ENCODE measurements at regions not wholly inside any gene's neighbourhood (a gene's known extent, or its start where the extent isn't known, plus 50 kb on each side); places are given as distances from the start of the nearest gene placed in this dataset.

- no peak for TF ChIP-seq CTCF (optimal IDR thresholded peaks at IDR 0.05 in 1 of 3, IDR thresholded peaks at IDR 0.05 in 1 of 3, conservative IDR thresholded peaks at IDR 0.05 in 1 of 3; ENCODE audit: extremely low read depth in 1 of 3, insufficient read depth in 2 of 3, low read length in 3 of 3)
- no peak for TF ChIP-seq EZH2 (IDR thresholded peaks at IDR 0.05; ENCODE audit: low read length)
- H3K36me3 ChIP-seq (ENCODE audit: control insufficient read depth in 2 of 2, extremely low read depth in 1 of 2, insufficient read depth in 2 of 2, low read length in 2 of 2): no peaks in the 10 kb centered on the region
- H3K79me2 ChIP-seq (ENCODE audit: control insufficient read depth, insufficient read depth, low read length): no peaks in the 10 kb centered on the region
- no peak overlapping the region for H2AFZ ChIP-seq (ENCODE audit: control insufficient read depth, low read length)
- FAIRE-seq (no peak), DNase-seq (ENCODE audit: low read depth, low spot score) (no peak)
- no peaks in the 10 kb centered on the region for H3K9me1 ChIP-seq (ENCODE audit: control insufficient read depth, extremely low read depth, insufficient read depth, low read length)
- no peaks in the 10 kb centered on the region for H3K9me3 ChIP-seq (ENCODE audit: control insufficient read depth, low read depth, low read length)
- H3K27me3 ChIP-seq (ENCODE audit: control insufficient read depth, extremely low read depth, insufficient read depth, low read length): peaks cover 3% of the 10 kb centered on the region
- dilution Hi-C loops (cut with MboI; ENCODE audit: extremely low pct_ligation_motif_present, low sequenced_read_pairs): no loop called here
- H4K20me1 ChIP-seq (ENCODE audit: control insufficient read depth, extremely low read depth, insufficient read depth, low read length): no peaks in the 10 kb centered on the region
- no peak overlapping the region for H3K27ac ChIP-seq (ENCODE audit: control insufficient read depth, insufficient read depth, low read length)
- H3K4me1 ChIP-seq (ENCODE audit: control insufficient read depth, extremely low read depth, insufficient read depth, low read length): no peaks in the 10 kb centered on the region
- H3K4me2 ChIP-seq (ENCODE audit: control insufficient read depth, extremely low read depth, insufficient read depth, low read depth, low read length): no peak overlapping the region
- H3K4me3 ChIP-seq (ENCODE audit: control insufficient read depth in 2 of 3, extremely low read depth in 1 of 3, insufficient read depth in 2 of 3, low read depth in 1 of 3, low read length in 3 of 3): no peak overlapping the region
- no peak overlapping the region for H3K9ac ChIP-seq (ENCODE audit: control insufficient read depth, extremely low read depth, insufficient read depth, low read length)
Measured at GRCh38 chr11:92589512-92589911, 364.9 kb downstream of the FAT3 start.

GRCh38 chr11:92591521-92591920, 366.9 kb downstream of the FAT3 start:
- Histone ChIP-seq H3K4me2 (ENCODE audit: control insufficient read depth, extremely low read depth, insufficient read depth, low read depth, low read length) (no peak overlapping the region), H3K79me2 (ENCODE audit: control insufficient read depth, insufficient read depth, low read length) (no peaks in the 10 kb centered on the region), H3K9me3 (ENCODE audit: control insufficient read depth, low read depth, low read length) (no peaks in the 10 kb centered on the region), H2AFZ (ENCODE audit: control insufficient read depth, low read length) (no peak overlapping the region), H3K9me1 (ENCODE audit: control insufficient read depth, extremely low read depth, insufficient read depth, low read length) (no peaks in the 10 kb centered on the region), H4K20me1 (ENCODE audit: control insufficient read depth, extremely low read depth, insufficient read depth, low read length) (no peaks in the 10 kb centered on the region), H3K36me3 (ENCODE audit: control insufficient read depth in 2 of 2, extremely low read depth in 1 of 2, insufficient read depth in 2 of 2, low read length in 2 of 2) (no peaks in the 10 kb centered on the region), H3K27ac (ENCODE audit: control insufficient read depth, insufficient read depth, low read length) (no peak overlapping the region), H3K9ac (ENCODE audit: control insufficient read depth, extremely low read depth, insufficient read depth, low read length) (no peak overlapping the region), H3K4me3 (ENCODE audit: control insufficient read depth in 2 of 3, extremely low read depth in 1 of 3, insufficient read depth in 2 of 3, low read depth in 1 of 3, low read length in 3 of 3) (no peak overlapping the region), H3K27me3 (ENCODE audit: control insufficient read depth, extremely low read depth, insufficient read depth, low read length) (peaks cover 3% of the 10 kb centered on the region), H3K4me1 (ENCODE audit: control insufficient read depth, extremely low read depth, insufficient read depth, low read length) (no peaks in the 10 kb centered on the region)
- TF ChIP-seq EZH2 (IDR thresholded peaks at IDR 0.05; ENCODE audit: low read length) (no peak), CTCF (optimal IDR thresholded peaks at IDR 0.05 in 1 of 3, IDR thresholded peaks at IDR 0.05 in 1 of 3, conservative IDR thresholded peaks at IDR 0.05 in 1 of 3; ENCODE audit: extremely low read depth in 1 of 3, insufficient read depth in 2 of 3, low read length in 3 of 3) (no peak)
- DNase-seq (ENCODE audit: low read depth, low spot score) (no peak), FAIRE-seq (no peak)
- dilution Hi-C loops (cut with MboI; ENCODE audit: extremely low pct_ligation_motif_present, low sequenced_read_pairs): no loop called here

Data from keratinocyte (primary cell).